ENCODE measurements at regions not wholly inside any gene's neighbourhood (a gene's known extent, or its start where the extent isn't known, plus 50 kb on each side); places are given as distances from the start of the nearest gene placed in this dataset.

DNA sequence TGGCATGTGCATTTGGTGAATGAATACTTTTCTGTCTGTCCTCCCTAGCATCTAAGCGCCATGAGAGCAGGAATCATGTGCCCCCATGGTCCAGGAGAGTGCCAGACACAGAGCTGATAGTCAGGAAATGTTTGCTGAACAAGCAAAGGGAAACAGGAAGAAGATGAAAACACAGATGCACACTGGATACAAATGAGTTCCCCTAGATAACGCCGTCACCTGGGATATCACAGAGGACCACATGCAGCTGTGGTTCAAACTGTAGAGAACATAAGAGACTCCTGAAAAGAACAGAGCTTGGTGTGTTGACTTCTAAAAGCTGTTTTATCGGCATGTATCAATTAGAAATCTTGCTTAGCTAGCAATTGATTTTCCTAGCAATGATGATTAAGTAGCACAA, 293.7 kb downstream of the BTBD3 start:
- TF ChIP-seq POLR2A (IDR thresholded peaks at IDR 0.05) (no peak), POLR2AphosphoS5 (IDR thresholded peaks at IDR 0.05; ENCODE audit: insufficient read depth in 1 of 2, low read depth in 1 of 2) (no peak)
- TF ChIP-seq, protein P1, sequence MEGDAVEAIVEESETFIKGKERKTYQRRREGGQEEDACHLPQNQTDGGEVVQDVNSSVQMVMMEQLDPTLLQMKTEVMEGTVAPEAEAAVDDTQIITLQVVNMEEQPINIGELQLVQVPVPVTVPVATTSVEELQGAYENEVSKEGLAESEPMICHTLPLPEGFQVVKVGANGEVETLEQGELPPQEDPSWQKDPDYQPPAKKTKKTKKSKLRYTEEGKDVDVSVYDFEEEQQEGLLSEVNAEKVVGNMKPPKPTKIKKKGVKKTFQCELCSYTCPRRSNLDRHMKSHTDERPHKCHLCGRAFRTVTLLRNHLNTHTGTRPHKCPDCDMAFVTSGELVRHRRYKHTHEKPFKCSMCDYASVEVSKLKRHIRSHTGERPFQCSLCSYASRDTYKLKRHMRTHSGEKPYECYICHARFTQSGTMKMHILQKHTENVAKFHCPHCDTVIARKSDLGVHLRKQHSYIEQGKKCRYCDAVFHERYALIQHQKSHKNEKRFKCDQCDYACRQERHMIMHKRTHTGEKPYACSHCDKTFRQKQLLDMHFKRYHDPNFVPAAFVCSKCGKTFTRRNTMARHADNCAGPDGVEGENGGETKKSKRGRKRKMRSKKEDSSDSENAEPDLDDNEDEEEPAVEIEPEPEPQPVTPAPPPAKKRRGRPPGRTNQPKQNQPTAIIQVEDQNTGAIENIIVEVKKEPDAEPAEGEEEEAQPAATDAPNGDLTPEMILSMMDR (IDR thresholded peaks at IDR 0.05), result no peak
- Histone ChIP-seq H3K27ac (no peak overlapping the region), H3K9me3 (no peaks in the 10 kb centered on the region), H3K36me3 (no peaks in the 10 kb centered on the region), H3K4me3 (no peak overlapping the region), H3K4me1 (no peaks in the 10 kb centered on the region), H3K27me3 (no peaks in the 10 kb centered on the region)
- intact Hi-C loops (cut with DNase I), result no loop called here
- DNase-seq (ENCODE audit: extremely low spot score in 2 of 2), result no peak

DNA sequence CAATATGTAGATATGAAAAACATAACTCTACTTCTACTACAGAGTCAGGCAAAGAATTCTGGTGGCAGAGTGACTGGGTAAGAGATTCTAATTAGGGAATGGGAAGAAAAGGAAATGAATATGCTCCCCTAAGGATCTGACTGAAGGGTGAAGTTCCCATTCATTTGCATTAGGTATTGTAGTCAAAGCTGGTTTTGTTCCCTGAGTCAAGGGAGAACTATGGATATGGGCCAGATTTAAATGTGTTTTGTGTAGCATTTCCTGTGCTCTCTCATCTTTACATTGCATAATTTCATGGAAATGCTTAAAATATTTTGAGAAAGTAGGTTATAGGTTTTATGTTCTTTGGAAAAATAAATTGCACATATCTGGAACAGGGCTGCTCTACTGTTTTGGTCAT, 299.7 kb downstream of the BTBD3 start:
- intact Hi-C loops (cut with DNase I), result no loop called here
- Histone ChIP-seq H3K4me1 (no peaks in the 10 kb centered on the region), H3K4me3 (no peak overlapping the region), H3K27me3 (no peaks in the 10 kb centered on the region), H3K9me3 (no peaks in the 10 kb centered on the region), H3K36me3 (no peaks in the 10 kb centered on the region), H3K27ac (no peak overlapping the region)
- TF ChIP-seq, protein P1 (IDR thresholded peaks at IDR 0.05), result no peak
- TF ChIP-seq POLR2A (IDR thresholded peaks at IDR 0.05), result no peak
- TF ChIP-seq POLR2AphosphoS5 (IDR thresholded peaks at IDR 0.05; ENCODE audit: insufficient read depth in 1 of 2, low read depth in 1 of 2), result no peak
- DNase-seq (ENCODE audit: extremely low spot score in 2 of 2), result no peak

DNA sequence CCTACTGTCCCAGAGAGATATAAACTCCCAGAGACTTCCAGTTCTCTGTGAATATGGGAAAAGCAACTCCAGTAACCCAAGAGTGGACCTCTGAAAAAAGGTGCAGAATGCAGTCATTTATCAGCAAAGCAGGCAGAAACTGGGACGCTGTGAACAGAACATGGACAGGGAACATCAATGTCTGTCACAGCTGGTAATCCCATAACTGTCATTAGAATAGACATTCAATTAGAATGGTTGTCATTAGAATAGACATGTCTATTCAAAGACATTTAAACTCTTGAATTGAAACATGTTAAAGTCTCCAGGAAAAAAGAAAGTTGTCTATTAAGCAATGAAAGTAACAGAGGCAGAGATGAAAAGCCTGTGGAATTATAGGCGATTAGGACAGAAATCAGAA, 302.1 kb downstream of the BTBD3 start:
- H3K9me3 ChIP-seq, result no peaks in the 10 kb centered on the region
- TF ChIP-seq, protein P1 (IDR thresholded peaks at IDR 0.05), result no peak
- TF ChIP-seq POLR2A (IDR thresholded peaks at IDR 0.05), result no peak
- no peak for TF ChIP-seq POLR2AphosphoS5 (IDR thresholded peaks at IDR 0.05; ENCODE audit: insufficient read depth in 1 of 2, low read depth in 1 of 2)
- intact Hi-C loops (cut with DNase I), result no loop called here
- no peak for DNase-seq (ENCODE audit: extremely low spot score in 2 of 2)
- no peaks in the 10 kb centered on the region for H3K27me3 ChIP-seq
- no peak overlapping the region for H3K4me3 ChIP-seq
- no peak overlapping the region for H3K27ac ChIP-seq
- H3K36me3 ChIP-seq, result no peaks in the 10 kb centered on the region
- H3K4me1 ChIP-seq, result no peaks in the 10 kb centered on the region

DNA sequence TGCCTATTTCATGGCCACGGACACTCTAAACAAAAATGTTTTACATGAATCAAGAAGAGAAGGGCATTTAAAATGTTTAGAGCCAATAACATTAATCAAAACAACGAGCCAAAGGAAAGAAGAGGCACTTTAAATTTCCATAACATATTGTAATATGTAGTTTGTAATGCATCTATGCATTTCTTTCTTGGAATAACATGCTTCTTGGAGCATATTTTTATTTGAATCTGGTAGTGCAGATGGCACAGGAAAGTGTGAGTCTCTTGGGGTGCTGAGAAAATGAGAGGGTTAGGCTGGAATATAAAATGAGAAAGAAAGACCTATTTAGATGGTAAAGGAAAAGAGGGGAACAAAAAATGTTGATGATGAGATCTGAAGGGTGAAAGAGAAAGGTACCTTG, 305.4 kb downstream of the BTBD3 start:
- Histone ChIP-seq H3K36me3 (no peaks in the 10 kb centered on the region), H3K27ac (no peak overlapping the region), H3K9me3 (no peaks in the 10 kb centered on the region), H3K4me1 (no peaks in the 10 kb centered on the region), H3K27me3 (no peaks in the 10 kb centered on the region), H3K4me3 (no peak overlapping the region)
- no peak for DNase-seq (ENCODE audit: extremely low spot score in 2 of 2)
- TF ChIP-seq, protein P1 (IDR thresholded peaks at IDR 0.05), result no peak
- TF ChIP-seq POLR2A (IDR thresholded peaks at IDR 0.05) (no peak), POLR2AphosphoS5 (IDR thresholded peaks at IDR 0.05; ENCODE audit: insufficient read depth in 1 of 2, low read depth in 1 of 2) (no peak)
- intact Hi-C loops (cut with DNase I), result no loop called here

DNA sequence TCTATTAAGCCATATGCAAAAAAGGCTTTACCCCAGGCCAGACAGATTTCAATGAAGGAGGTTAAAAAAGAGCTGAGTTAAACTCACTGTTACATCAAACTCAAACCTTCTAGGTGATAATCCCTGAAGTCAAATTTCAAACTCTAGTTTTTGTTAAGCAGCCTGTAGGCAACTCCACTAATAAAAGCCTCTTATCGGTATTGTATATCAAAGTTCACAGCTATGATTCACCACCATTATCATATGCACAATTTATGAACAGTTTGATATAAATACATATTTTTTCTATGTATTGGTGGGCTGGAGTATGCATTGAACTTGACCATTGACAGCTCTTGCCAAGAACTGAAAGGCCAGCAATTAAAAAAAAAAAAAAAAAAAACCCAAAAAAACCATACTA, 308.2 kb downstream of the BTBD3 start:
- H3K4me1 ChIP-seq, result no peaks in the 10 kb centered on the region
- no peaks in the 10 kb centered on the region for H3K36me3 ChIP-seq
- DNase-seq (ENCODE audit: extremely low spot score in 2 of 2), result no peak
- no peak for TF ChIP-seq POLR2AphosphoS5 (IDR thresholded peaks at IDR 0.05; ENCODE audit: insufficient read depth in 1 of 2, low read depth in 1 of 2)
- TF ChIP-seq, protein P1 (IDR thresholded peaks at IDR 0.05), result no peak
- no peak for TF ChIP-seq POLR2A (IDR thresholded peaks at IDR 0.05)
- no peaks in the 10 kb centered on the region for H3K27me3 ChIP-seq
- H3K4me3 ChIP-seq, result no peak overlapping the region
- intact Hi-C loops (cut with DNase I), result no loop called here
- no peak overlapping the region for H3K27ac ChIP-seq
- H3K9me3 ChIP-seq, result no peaks in the 10 kb centered on the region

Measured in vagina (tissue), 2 donors.